ENCODE measurements at regions not wholly inside any gene's neighbourhood (a gene's known extent, or its start where the extent isn't known, plus 50 kb on each side); places are given as distances from the start of the nearest gene placed in this dataset.

DNA sequence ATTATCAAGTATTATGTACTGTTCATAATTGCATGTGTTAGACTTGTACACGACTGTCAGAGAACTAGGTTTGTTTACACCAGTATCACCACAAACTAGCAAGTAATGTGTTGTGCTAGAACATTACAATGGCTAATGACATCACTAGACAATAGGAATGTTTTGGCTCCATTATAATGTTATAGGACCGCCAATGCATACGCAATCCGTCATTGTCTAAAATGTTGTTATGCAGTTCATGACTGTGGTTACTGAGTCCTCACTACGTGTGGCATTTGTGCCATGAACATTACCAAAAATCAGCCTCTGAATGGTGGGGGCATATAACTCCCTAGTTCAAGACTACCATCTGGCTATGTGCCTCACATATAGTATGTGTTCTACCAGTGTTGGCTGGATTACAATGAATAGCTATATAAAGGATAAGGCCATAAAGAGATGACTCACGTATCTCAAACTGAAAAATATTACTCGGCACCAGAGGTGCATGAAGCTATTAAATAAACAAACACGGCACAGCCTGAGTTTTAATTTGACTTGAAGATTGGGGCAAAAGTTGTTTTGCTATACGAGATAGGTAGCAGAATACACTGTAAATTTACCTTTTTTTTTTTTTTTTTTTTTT, 89.1 kb upstream of the COL24A1 start:
- H3K36me3 Mint-ChIP-seq (ENCODE audit: low read depth), result no peaks in the 10 kb centered on the region
- ATAC-seq, result no peak
- H3K27me3 Mint-ChIP-seq, result no peaks in the 10 kb centered on the region
- H3K4me3 Mint-ChIP-seq, result no peak overlapping the region
- no peak for DNase-seq
- no peak for TF ChIP-seq CTCF (IDR thresholded peaks at IDR 0.05)
- intact Hi-C loops (cut with micrococcal nuclease), result no loop called here
- H3K4me1 Mint-ChIP-seq (ENCODE audit: low read depth), result no peaks in the 10 kb centered on the region
- POLR2A ChIA-PET, result no interaction called here
- no peaks in the 10 kb centered on the region for H3K9me3 Mint-ChIP-seq
- no peak overlapping the region for H3K27ac Mint-ChIP-seq
- CTCF ChIA-PET, result no interaction called here

GRCh38 chr1:86239894-86240293, 83.3 kb upstream of the COL24A1 start:
- CTCF ChIA-PET, result no interaction called here
- H3K36me3 Mint-ChIP-seq (ENCODE audit: low read depth), result no peaks in the 10 kb centered on the region
- no peaks in the 10 kb centered on the region for H3K4me1 Mint-ChIP-seq (ENCODE audit: low read depth)
- no peaks in the 10 kb centered on the region for H3K9me3 Mint-ChIP-seq
- no peak for TF ChIP-seq CTCF (IDR thresholded peaks at IDR 0.05)
- peaks cover 2% of the 10 kb centered on the region for H3K27me3 Mint-ChIP-seq
- POLR2A ChIA-PET, result interaction anchor here (0.6 kb wide), 1 partner anchor 123 kb away, joined by 3 read pairs; no protein-coding TSS in a partner anchor
- no peak for ATAC-seq
- intact Hi-C loops (cut with micrococcal nuclease), result no loop called here
- no peak overlapping the region for H3K27ac Mint-ChIP-seq
- DNase-seq, result no peak
- H3K4me3 Mint-ChIP-seq, result no peak overlapping the region

DNA sequence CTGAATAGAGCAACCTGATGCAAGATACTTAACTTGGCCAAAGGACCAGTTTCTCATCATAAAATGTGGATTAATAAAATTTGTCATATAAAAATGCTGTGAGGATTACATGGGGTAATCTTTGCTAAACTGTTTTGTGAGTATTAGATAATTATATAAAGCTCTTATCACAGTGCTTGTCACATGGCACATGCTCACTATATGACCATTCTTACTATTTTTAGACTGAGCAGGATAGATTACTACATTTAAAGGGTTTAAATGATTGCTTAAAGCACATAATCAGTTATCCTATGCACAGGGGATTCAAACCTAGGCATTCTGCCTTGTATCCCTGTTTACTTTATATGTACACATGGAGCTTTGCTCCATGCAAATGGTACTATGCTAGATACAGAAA, 82.9 kb upstream of the COL24A1 start:
- ATAC-seq (no peak), DNase-seq (no peak)
- Mint-ChIP-seq H3K4me3 (no peak overlapping the region), H3K4me1 (ENCODE audit: low read depth) (no peaks in the 10 kb centered on the region), H3K36me3 (ENCODE audit: low read depth) (no peaks in the 10 kb centered on the region), H3K27me3 (peaks cover 2% of the 10 kb centered on the region), H3K27ac (no peak overlapping the region), H3K9me3 (no peaks in the 10 kb centered on the region)
- intact Hi-C loops (cut with micrococcal nuclease), result no loop called here
- TF ChIP-seq CTCF (IDR thresholded peaks at IDR 0.05), result no peak
- ChIA-PET CTCF (no interaction called here), POLR2A (interaction anchor here (0.6 kb wide), 1 partner anchor 123 kb away, joined by 3 read pairs; no protein-coding TSS in a partner anchor)

DNA sequence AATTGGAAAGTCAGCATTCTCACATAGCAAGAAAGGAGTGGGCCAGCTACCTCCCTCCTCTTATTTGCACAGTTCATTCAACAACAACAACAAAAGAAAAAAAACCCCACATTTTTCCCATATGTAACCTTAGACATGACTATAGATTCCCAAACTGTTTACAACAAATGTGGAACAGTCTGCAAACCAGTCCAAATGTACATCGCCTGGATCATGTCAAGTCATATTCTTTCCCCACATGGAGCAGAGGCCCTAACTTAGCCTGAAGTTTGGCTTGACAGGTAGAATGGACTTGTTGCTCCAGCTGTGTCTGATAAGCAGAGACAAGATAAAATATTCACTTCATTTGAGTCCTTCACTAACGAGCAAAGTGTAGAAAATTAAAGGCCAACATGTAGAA, 81.7 kb upstream of the COL24A1 start:
- no peak for ATAC-seq
- Mint-ChIP-seq H3K9me3 (no peaks in the 10 kb centered on the region), H3K36me3 (ENCODE audit: low read depth) (no peaks in the 10 kb centered on the region), H3K4me3 (no peak overlapping the region), H3K4me1 (ENCODE audit: low read depth) (no peaks in the 10 kb centered on the region), H3K27ac (no peak overlapping the region), H3K27me3 (peaks cover 2% of the 10 kb centered on the region)
- no peak for DNase-seq
- POLR2A ChIA-PET, result no interaction called here
- CTCF ChIA-PET, result no interaction called here
- no peak for TF ChIP-seq CTCF (IDR thresholded peaks at IDR 0.05)
- intact Hi-C loops (cut with micrococcal nuclease), result no loop called here

- no peak for DNase-seq
- ATAC-seq, result no peak
- H3K27me3 Mint-ChIP-seq, result peaks cover 2% of the 10 kb centered on the region
- no peaks in the 10 kb centered on the region for H3K9me3 Mint-ChIP-seq
- intact Hi-C loops (cut with micrococcal nuclease), result no loop called here
- no peak overlapping the region for H3K4me3 Mint-ChIP-seq
- no peaks in the 10 kb centered on the region for H3K36me3 Mint-ChIP-seq (ENCODE audit: low read depth)
- TF ChIP-seq CTCF (IDR thresholded peaks at IDR 0.05), result no peak
- H3K4me1 Mint-ChIP-seq (ENCODE audit: low read depth), result no peaks in the 10 kb centered on the region
- CTCF ChIA-PET, result no interaction called here
- POLR2A ChIA-PET, result no interaction called here
- H3K27ac Mint-ChIP-seq, result no peak overlapping the region
These were observed 79.3 kb upstream of the COL24A1 start for GRCh38 chr1:86235852-86236251.

Data from activated CD8-positive, alpha-beta T cell treated with anti-CD3 and anti-CD28 coated beads for 36 hours (primary cell).